ENCODE measurements at regions not wholly inside any gene's neighbourhood (a gene's known extent, or its start where the extent isn't known, plus 50 kb on each side); places are given as distances from the start of the nearest gene placed in this dataset.

DNA sequence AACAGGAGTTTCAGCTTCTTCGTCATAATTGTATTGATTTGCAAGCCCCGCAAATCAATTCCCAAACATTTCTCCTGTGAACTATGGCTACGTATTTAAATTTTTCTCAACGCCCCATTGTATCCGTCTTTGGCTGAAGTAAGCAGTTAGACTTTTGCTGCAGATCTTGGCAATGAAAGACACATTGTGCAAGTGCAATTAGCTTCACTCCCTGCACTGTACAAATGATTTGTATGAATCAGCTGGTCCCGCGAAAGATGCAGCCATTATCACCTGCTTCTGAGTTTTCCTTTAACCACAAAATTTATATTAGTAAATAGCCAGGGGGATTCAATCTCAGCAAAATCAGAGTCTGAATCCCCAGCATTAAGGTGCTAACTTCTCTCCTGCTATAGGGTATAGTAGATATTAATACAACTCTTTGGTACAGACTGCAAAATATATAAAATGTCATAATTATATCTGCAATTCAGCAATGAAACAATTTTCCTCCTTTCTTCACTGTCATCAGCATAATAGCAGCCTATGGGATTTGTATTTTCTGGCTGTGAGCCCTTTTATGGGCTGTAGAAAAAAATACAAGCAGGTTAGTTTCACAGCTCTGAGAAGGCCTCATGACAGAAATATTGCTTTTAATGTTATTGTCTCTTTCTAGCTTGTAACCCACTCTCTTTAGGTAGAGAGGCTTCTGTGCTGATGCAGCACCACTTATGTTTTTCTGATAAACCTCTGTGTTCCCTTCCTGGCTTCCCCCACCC, 68.4 kb upstream of the SMARCA2 start:
- Histone ChIP-seq H3K4me3 (no peak overlapping the region), H3K4me1 (no peaks in the 10 kb centered on the region), H3K4me2 (no peak overlapping the region), H3K27ac (no peak overlapping the region), H3K9me3 (no peaks in the 10 kb centered on the region)
- DNase-seq (ENCODE audit: low read depth in 1 of 2, low spot score in 1 of 2) (no peak), FAIRE-seq (no peak), ATAC-seq (no peak)
- ChIA-PET POLR2A (no interaction called here), CTCF (no interaction called here)
- TF ChIP-seq JUNB (IDR thresholded peaks at IDR 0.05) = no peak
- no peak for TF ChIP-seq CBX2 (IDR thresholded peaks at IDR 0.05; ENCODE audit: borderline replicate concordance, low read depth)
- TF ChIP-seq, protein P1, sequence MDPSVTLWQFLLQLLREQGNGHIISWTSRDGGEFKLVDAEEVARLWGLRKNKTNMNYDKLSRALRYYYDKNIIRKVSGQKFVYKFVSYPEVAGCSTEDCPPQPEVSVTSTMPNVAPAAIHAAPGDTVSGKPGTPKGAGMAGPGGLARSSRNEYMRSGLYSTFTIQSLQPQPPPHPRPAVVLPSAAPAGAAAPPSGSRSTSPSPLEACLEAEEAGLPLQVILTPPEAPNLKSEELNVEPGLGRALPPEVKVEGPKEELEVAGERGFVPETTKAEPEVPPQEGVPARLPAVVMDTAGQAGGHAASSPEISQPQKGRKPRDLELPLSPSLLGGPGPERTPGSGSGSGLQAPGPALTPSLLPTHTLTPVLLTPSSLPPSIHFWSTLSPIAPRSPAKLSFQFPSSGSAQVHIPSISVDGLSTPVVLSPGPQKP (IDR thresholded peaks at IDR 0.05; ENCODE audit: low read depth, low read length) = no peak
- TF ChIP-seq BHLHE40 (IDR thresholded peaks at IDR 0.05; ENCODE audit: low read depth, low read length) = no peak
- TF ChIP-seq POLR2AphosphoS2 (conservative IDR thresholded peaks at IDR 0.05; ENCODE audit: low read length) = no peak
- no peak for TF ChIP-seq NR3C1 (IDR thresholded peaks at IDR 0.05)
- no peak for TF ChIP-seq NFE2L2 (conservative IDR thresholded peaks at IDR 0.05; ENCODE audit: low read length)
- TF ChIP-seq SMC3 (IDR thresholded peaks at IDR 0.05) = no peak
- TF ChIP-seq GATA3 (IDR thresholded peaks at IDR 0.05; ENCODE audit: borderline replicate concordance) = no peak
- TF ChIP-seq ATOH8 (CRISPR knock-in tag; IDR thresholded peaks at IDR 0.05; ENCODE audit: low read depth) = no peak
- TF ChIP-seq POLR2A (IDR thresholded peaks at IDR 0.05; ENCODE audit: low read length) = no peak
- TF ChIP-seq RARB (CRISPR knock-in tag; IDR thresholded peaks at IDR 0.05) = no peak
- no peak for TF ChIP-seq ZFP36 (IDR thresholded peaks at IDR 0.05; ENCODE audit: borderline replicate concordance, partially characterized antibody)
- 28% methylated on average over 7 of the region's 7 CpGs for WGBS (ENCODE audit: missing lambda C conversion rate)

- FAIRE-seq (no peak), DNase-seq (ENCODE audit: low read depth in 1 of 2, low spot score in 1 of 2) (no peak), ATAC-seq (no peak)
- H3K4me3 ChIP-seq = no peak overlapping the region
- ChIA-PET CTCF (no interaction called here), POLR2A (no interaction called here)
- no peaks in the 10 kb centered on the region for H3K9me3 ChIP-seq
- H3K27ac ChIP-seq = no peak overlapping the region
- H3K4me2 ChIP-seq = no peak overlapping the region
- under 1% methylated on average over 4 of the region's 4 CpGs for WGBS (ENCODE audit: missing lambda C conversion rate)
- TF ChIP-seq MAX (IDR thresholded peaks at IDR 0.05) = no peak
- TF ChIP-seq, protein P2, sequence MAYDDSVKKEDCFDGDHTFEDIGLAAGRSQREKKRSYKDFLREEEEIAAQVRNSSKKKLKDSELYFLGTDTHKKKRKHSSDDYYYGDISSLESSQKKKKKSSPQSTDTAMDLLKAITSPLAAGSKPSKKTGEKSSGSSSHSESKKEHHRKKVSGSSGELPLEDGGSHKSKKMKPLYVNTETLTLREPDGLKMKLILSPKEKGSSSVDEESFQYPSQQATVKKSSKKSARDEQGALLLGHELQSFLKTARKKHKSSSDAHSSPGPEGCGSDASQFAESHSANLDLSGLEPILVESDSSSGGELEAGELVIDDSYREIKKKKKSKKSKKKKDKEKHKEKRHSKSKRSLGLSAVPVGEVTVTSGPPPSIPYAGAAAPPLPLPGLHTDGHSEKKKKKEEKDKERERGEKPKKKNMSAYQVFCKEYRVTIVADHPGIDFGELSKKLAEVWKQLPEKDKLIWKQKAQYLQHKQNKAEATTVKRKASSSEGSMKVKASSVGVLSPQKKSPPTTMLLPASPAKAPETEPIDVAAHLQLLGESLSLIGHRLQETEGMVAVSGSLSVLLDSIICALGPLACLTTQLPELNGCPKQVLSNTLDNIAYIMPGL (CRISPR knock-in tag; IDR thresholded peaks at IDR 0.05; ENCODE audit: borderline replicate concordance) = no peak
- no peaks in the 10 kb centered on the region for H3K4me1 ChIP-seq
Observed at GRCh38 chr9:1947438-1947837, 67.7 kb upstream of the SMARCA2 start.

GRCh38 chr9:1948541-1948940, 66.6 kb upstream of the SMARCA2 start:
- ChIA-PET POLR2A (no interaction called here), CTCF (interaction anchor here (2.0 kb wide), 1 partner anchor 8 kb away, joined by 6 read pairs; no protein-coding TSS in a partner anchor)
- H3K9me3 ChIP-seq = no peaks in the 10 kb centered on the region
- no peaks in the 10 kb centered on the region for H3K4me1 ChIP-seq
- no peak for DNase-seq (ENCODE audit: low read depth in 1 of 2, low spot score in 1 of 2)
- no peak overlapping the region for H3K4me3 ChIP-seq
- H3K4me2 ChIP-seq = no peak overlapping the region
- no peak overlapping the region for H3K27ac ChIP-seq
- no peak for ATAC-seq
- WGBS (ENCODE audit: missing lambda C conversion rate) = 29% methylated on average over 4 of the region's 4 CpGs
- FAIRE-seq = no peak
- TF ChIP-seq, protein P2 (CRISPR knock-in tag; IDR thresholded peaks at IDR 0.05; ENCODE audit: borderline replicate concordance) = no peak
- TF ChIP-seq ESRRA (IDR thresholded peaks at IDR 0.05; ENCODE audit: borderline replicate concordance, low read length) (no peak), HDAC2 (IDR thresholded peaks at IDR 0.05) (no peak), KDM1A (IDR thresholded peaks at IDR 0.05; ENCODE audit: low read depth) (no peak), RAD21 (conservative IDR thresholded peaks at IDR 0.05 in 1 of 2, IDR thresholded peaks at IDR 0.05 in 1 of 2) (no peak), ATOH8 (CRISPR knock-in tag; IDR thresholded peaks at IDR 0.05; ENCODE audit: low read depth) (no peak), ZC3H11A (IDR thresholded peaks at IDR 0.05) (no peak), FOSB (CRISPR knock-in tag; IDR thresholded peaks at IDR 0.05) (no peak), POLR2A (IDR thresholded peaks at IDR 0.05; ENCODE audit: low read length) (no peak), GATA3 (IDR thresholded peaks at IDR 0.05; ENCODE audit: borderline replicate concordance) (no peak), CEBPB (IDR thresholded peaks at IDR 0.05) (no peak), MYC (IDR thresholded peaks at IDR 0.05; ENCODE audit: borderline replicate concordance, low read length) (no peak), RNF2 (IDR thresholded peaks at IDR 0.05; ENCODE audit: borderline replicate concordance, low read depth) (no peak)
- TF ChIP-seq, protein P3, sequence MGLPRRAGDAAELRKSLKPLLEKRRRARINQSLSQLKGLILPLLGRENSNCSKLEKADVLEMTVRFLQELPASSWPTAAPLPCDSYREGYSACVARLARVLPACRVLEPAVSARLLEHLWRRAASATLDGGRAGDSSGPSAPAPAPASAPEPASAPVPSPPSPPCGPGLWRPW (IDR thresholded peaks at IDR 0.05) = no peak

Measured in A549 (cell line).